ENCODE measurements at regions not wholly inside any gene's neighbourhood (a gene's known extent, or its start where the extent isn't known, plus 50 kb on each side); places are given as distances from the start of the nearest gene placed in this dataset.

GRCh38 chr3:147654827-147655226, 245.7 kb downstream of the ZIC1 start:
- TF ChIP-seq, protein P1, sequence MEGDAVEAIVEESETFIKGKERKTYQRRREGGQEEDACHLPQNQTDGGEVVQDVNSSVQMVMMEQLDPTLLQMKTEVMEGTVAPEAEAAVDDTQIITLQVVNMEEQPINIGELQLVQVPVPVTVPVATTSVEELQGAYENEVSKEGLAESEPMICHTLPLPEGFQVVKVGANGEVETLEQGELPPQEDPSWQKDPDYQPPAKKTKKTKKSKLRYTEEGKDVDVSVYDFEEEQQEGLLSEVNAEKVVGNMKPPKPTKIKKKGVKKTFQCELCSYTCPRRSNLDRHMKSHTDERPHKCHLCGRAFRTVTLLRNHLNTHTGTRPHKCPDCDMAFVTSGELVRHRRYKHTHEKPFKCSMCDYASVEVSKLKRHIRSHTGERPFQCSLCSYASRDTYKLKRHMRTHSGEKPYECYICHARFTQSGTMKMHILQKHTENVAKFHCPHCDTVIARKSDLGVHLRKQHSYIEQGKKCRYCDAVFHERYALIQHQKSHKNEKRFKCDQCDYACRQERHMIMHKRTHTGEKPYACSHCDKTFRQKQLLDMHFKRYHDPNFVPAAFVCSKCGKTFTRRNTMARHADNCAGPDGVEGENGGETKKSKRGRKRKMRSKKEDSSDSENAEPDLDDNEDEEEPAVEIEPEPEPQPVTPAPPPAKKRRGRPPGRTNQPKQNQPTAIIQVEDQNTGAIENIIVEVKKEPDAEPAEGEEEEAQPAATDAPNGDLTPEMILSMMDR (IDR thresholded peaks at IDR 0.05): no peak
- TF ChIP-seq POLR2A (IDR thresholded peaks at IDR 0.05) (no peak), POLR2AphosphoS5 (IDR thresholded peaks at IDR 0.05; ENCODE audit: insufficient read depth in 1 of 2, low read depth in 1 of 2) (no peak)
